GM12891 (cell line): ENCODE measurements at regions not wholly inside any gene's neighbourhood (a gene's known extent, or its start where the extent isn't known, plus 50 kb on each side); places are given as distances from the start of the nearest gene placed in this dataset.

Experiments
- POLR2A ChIP-seq: IDR thresholded peaks from 2 replicates; pipeline ENCODE4 v1.6.1; 2011; ENCODE audit warnings: low read depth, low read length, control low read depth
- POLR2AphosphoS5 ChIP-seq: IDR thresholded peaks from 2 replicates; pipeline ENCODE4 v1.6.1; 2011; ENCODE audit warnings: low read depth, low read length, control low read depth
- SPI1 ChIP-seq: IDR thresholded peaks from 2 replicates; pipeline ENCODE4 v1.6.1; 2011; ENCODE audit warnings: low read depth, low read length, control low read depth
- TAF1 ChIP-seq: IDR thresholded peaks from 2 replicates; pipeline ENCODE4 v1.6.1; 2011; ENCODE audit warnings: low read depth, low read length, control low read depth

- no peak for TF ChIP-seq POLR2A
- no peak for TF ChIP-seq POLR2AphosphoS5
- TF ChIP-seq SPI1 = no peak
- no peak for TF ChIP-seq TAF1
These were observed 406.2 kb downstream of the LIG4 start for GRCh38 chr13:107809125-107809524.
